ENCODE measurements at regions not wholly inside any gene's neighbourhood (a gene's known extent, or its start where the extent isn't known, plus 50 kb on each side); places are given as distances from the start of the nearest gene placed in this dataset.

- no peak for TF ChIP-seq PRDM10 (IDR thresholded peaks at IDR 0.05; ENCODE audit: partially characterized antibody)
- no peak for TF ChIP-seq SMARCE1 (IDR thresholded peaks at IDR 0.05)
- no peak for TF ChIP-seq NEUROD1 (IDR thresholded peaks at IDR 0.05; ENCODE audit: borderline replicate concordance, low read depth, low read length, partially characterized antibody)
- no peak for TF ChIP-seq XRCC3 (IDR thresholded peaks at IDR 0.05)
- TF ChIP-seq PRPF4 (IDR thresholded peaks at IDR 0.05; ENCODE audit: insufficient read depth, low read depth, low read length, poor library complexity, severe bottlenecking), result no peak
- TF ChIP-seq ELF1 (tag; IDR thresholded peaks at IDR 0.05), result no peak
- TF ChIP-seq ARID3B (CRISPR knock-in tag; IDR thresholded peaks at IDR 0.05; ENCODE audit: borderline replicate concordance), result no peak
Observed at GRCh38 chr9:93893899-93894690, 61.1 kb downstream of the BARX1 start (continued).
